ENCODE measurements at regions not wholly inside any gene's neighbourhood (a gene's known extent, or its start where the extent isn't known, plus 50 kb on each side); places are given as distances from the start of the nearest gene placed in this dataset.

- H3K9me3 ChIP-seq (ENCODE audit: insufficient read depth, low read depth, low read length): no peaks in the 10 kb centered on the region
- no peak overlapping the region for H3K9ac ChIP-seq (ENCODE audit: low read depth, low read length)
- H3K36me3 ChIP-seq (ENCODE audit: insufficient read depth, low read length): no peaks in the 10 kb centered on the region
- 100% methylated on average over 1 of the region's 6 CpGs for WGBS
- peaks cover 12% of the 10 kb centered on the region for H3K4me1 ChIP-seq (ENCODE audit: insufficient read depth, low read length)
- H3K27ac ChIP-seq (ENCODE audit: low read depth, low read length): no peak overlapping the region
- H3K4me3 ChIP-seq (ENCODE audit: low read length): no peak overlapping the region
- H3K27me3 ChIP-seq (ENCODE audit: insufficient read depth, low read length): no peaks in the 10 kb centered on the region
Measured at GRCh38 chr10:117928281-117928680, 118.5 kb downstream of the RAB11FIP2 start.

- Histone ChIP-seq H3K36me3 (ENCODE audit: insufficient read depth, low read length) (no peaks in the 10 kb centered on the region), H3K4me3 (ENCODE audit: low read length) (no peak overlapping the region), H3K27ac (ENCODE audit: low read depth, low read length) (no peak overlapping the region), H3K4me1 (ENCODE audit: insufficient read depth, low read length) (peaks cover 12% of the 10 kb centered on the region), H3K9ac (ENCODE audit: low read depth, low read length) (no peak overlapping the region), H3K27me3 (ENCODE audit: insufficient read depth, low read length) (no peaks in the 10 kb centered on the region), H3K9me3 (ENCODE audit: insufficient read depth, low read depth, low read length) (no peaks in the 10 kb centered on the region)
- 94% methylated on average over 6 of the region's 6 CpGs for WGBS
Measured at GRCh38 chr10:117928741-117929140, 118.0 kb downstream of the RAB11FIP2 start.

DNA sequence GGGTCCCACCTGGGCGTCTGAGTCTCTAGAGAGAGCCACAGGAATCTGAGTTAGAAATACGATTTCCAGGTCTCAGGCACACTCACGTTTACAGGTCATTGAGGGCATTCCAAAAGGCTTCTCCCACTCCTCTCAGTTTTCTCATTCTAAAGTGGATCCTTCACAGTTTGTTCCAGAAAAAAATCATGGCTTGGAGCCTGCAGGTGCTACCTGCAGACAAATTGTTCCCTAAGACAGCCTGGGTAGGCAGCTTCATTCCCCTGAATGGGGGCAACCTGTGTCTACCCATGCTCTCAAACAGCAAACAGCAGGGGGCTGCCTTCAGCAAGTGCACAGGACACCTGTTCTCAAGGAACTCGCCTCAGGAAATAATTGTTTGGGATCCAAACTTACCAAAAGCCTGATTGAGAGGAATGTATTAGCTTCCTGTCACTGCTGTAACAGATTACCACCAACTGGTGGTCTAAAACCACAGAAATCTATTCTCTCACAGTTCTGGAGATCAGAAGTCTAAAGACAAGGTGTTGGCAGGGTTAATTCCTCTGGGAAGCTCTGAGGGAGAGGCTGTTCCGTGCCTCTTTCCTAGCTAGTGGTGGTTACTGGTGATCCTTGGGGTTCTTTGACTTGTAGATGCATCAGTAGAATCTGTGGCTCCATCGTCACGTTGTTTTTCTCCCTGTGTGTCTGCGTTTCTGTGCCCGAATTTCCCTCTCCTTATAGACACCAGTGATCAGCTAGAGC, 117.2 kb downstream of the RAB11FIP2 start:
- Histone ChIP-seq H3K4me1 (ENCODE audit: insufficient read depth, low read length) (peaks cover 12% of the 10 kb centered on the region), H3K4me3 (ENCODE audit: low read length) (no peak overlapping the region), H3K9ac (ENCODE audit: low read depth, low read length) (no peak overlapping the region), H3K36me3 (ENCODE audit: insufficient read depth, low read length) (no peaks in the 10 kb centered on the region), H3K27ac (ENCODE audit: low read depth, low read length) (no peak overlapping the region), H3K9me3 (ENCODE audit: insufficient read depth, low read depth, low read length) (no peaks in the 10 kb centered on the region), H3K27me3 (ENCODE audit: insufficient read depth, low read length) (no peaks in the 10 kb centered on the region)
- WGBS: 70% methylated on average over 9 of the region's 9 CpGs

GRCh38 chr10:117931078-117931477, 115.7 kb downstream of the RAB11FIP2 start:
- H3K4me3 ChIP-seq (ENCODE audit: low read length): no peak overlapping the region
- H3K27ac ChIP-seq (ENCODE audit: low read depth, low read length): no peak overlapping the region
- H3K9me3 ChIP-seq (ENCODE audit: insufficient read depth, low read depth, low read length): no peaks in the 10 kb centered on the region
- no peaks in the 10 kb centered on the region for H3K27me3 ChIP-seq (ENCODE audit: insufficient read depth, low read length)
- H3K4me1 ChIP-seq (ENCODE audit: insufficient read depth, low read length): peaks cover 27% of the 10 kb centered on the region
- H3K9ac ChIP-seq (ENCODE audit: low read depth, low read length): no peak overlapping the region
- H3K36me3 ChIP-seq (ENCODE audit: insufficient read depth, low read length): no peaks in the 10 kb centered on the region
- 97% methylated on average over 2 of the region's 2 CpGs for WGBS

GRCh38 chr10:117933036-117933435, 113.7 kb downstream of the RAB11FIP2 start:
- 100% methylated on average over 1 of the region's 3 CpGs for WGBS
- H3K27me3 ChIP-seq (ENCODE audit: insufficient read depth, low read length): no peaks in the 10 kb centered on the region
- H3K36me3 ChIP-seq (ENCODE audit: insufficient read depth, low read length): no peaks in the 10 kb centered on the region
- peaks cover 27% of the 10 kb centered on the region for H3K4me1 ChIP-seq (ENCODE audit: insufficient read depth, low read length)
- no peaks in the 10 kb centered on the region for H3K9me3 ChIP-seq (ENCODE audit: insufficient read depth, low read depth, low read length)
- no peak overlapping the region for H3K4me3 ChIP-seq (ENCODE audit: low read length)
- no peak overlapping the region for H3K27ac ChIP-seq (ENCODE audit: low read depth, low read length)
- no peak overlapping the region for H3K9ac ChIP-seq (ENCODE audit: low read depth, low read length)

DNA sequence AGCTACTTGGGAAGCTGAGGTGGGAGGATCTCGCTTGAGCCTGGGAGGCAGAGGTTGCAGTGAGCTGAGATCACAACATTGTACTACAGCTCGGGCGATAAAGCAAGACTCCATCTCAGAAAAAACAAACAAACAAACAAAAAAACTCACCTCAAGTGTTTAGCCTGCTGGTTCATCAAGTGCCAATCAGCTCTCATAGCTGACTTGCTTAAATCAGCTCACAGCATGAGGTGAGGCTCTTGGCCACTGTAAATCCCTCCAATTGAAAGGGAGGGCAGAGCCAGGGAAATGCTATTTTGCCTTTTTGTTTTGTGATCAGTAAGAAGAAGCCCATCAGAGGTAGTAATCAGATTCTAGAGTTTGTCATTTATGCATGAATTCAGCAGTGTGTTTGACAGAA, 112.3 kb downstream of the RAB11FIP2 start:
- 54% methylated on average over 3 of the region's 3 CpGs for WGBS
- Histone ChIP-seq H3K9ac (ENCODE audit: low read depth, low read length) (no peak overlapping the region), H3K4me3 (ENCODE audit: low read length) (no peak overlapping the region), H3K27ac (ENCODE audit: low read depth, low read length) (no peak overlapping the region), H3K27me3 (ENCODE audit: insufficient read depth, low read length) (no peaks in the 10 kb centered on the region), H3K4me1 (ENCODE audit: insufficient read depth, low read length) (peaks cover 18% of the 10 kb centered on the region), H3K9me3 (ENCODE audit: insufficient read depth, low read depth, low read length) (no peaks in the 10 kb centered on the region), H3K36me3 (ENCODE audit: insufficient read depth, low read length) (no peaks in the 10 kb centered on the region)

DNA sequence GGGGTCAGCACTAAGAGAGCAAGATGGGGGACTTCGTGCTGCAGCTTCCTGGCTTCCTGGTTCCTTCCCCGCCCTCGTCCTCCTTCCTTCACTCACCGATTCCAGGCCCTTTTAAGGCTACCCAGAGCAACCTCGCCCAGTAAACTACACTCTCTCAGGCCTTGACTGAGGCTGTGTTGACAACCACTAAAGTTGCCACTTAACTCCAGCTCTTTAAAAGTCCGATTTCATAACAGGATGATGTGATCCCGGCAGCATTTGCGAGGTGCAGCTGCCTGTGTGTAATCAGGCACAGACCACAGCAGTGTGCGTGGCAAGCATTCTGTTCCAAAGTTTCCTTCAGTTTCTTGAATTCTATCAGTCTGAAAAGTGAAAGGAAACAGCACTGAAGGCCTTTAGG, 110.6 kb downstream of the RAB11FIP2 start:
- no peak overlapping the region for H3K9ac ChIP-seq (ENCODE audit: low read depth, low read length)
- no peaks in the 10 kb centered on the region for H3K27me3 ChIP-seq (ENCODE audit: insufficient read depth, low read length)
- H3K4me1 ChIP-seq (ENCODE audit: insufficient read depth, low read length): peaks cover 14% of the 10 kb centered on the region
- no peaks in the 10 kb centered on the region for H3K36me3 ChIP-seq (ENCODE audit: insufficient read depth, low read length)
- no peak overlapping the region for H3K27ac ChIP-seq (ENCODE audit: low read depth, low read length)
- no peaks in the 10 kb centered on the region for H3K9me3 ChIP-seq (ENCODE audit: insufficient read depth, low read depth, low read length)
- no peak overlapping the region for H3K4me3 ChIP-seq (ENCODE audit: low read length)
- 84% methylated on average over 9 of the region's 9 CpGs for WGBS

DNA sequence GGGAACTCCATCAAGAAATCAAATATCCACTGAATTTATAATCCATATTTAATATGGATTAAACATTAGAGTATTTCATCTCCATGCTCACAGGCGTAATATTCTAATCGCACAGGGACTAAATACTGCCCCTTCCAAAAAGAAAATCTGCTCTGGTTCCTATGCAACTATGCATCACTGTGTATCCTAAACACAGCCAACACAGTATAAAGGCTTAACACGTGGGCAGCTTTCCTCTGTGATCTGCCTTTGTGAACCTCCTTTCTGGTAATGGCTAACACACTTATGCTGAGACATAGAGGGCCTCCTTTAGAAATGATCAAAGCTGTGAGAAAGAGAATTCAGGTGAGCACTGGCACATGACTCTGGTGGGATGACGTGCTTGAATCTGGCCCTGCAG, 110.2 kb downstream of the RAB11FIP2 start:
- Histone ChIP-seq H3K4me3 (ENCODE audit: low read length) (no peak overlapping the region), H3K4me1 (ENCODE audit: insufficient read depth, low read length) (peaks cover 14% of the 10 kb centered on the region), H3K9ac (ENCODE audit: low read depth, low read length) (no peak overlapping the region), H3K27ac (ENCODE audit: low read depth, low read length) (no peak overlapping the region), H3K9me3 (ENCODE audit: insufficient read depth, low read depth, low read length) (no peaks in the 10 kb centered on the region), H3K36me3 (ENCODE audit: insufficient read depth, low read length) (no peaks in the 10 kb centered on the region), H3K27me3 (ENCODE audit: insufficient read depth, low read length) (no peaks in the 10 kb centered on the region)
- WGBS: 89% methylated on average over 4 of the region's 4 CpGs

DNA sequence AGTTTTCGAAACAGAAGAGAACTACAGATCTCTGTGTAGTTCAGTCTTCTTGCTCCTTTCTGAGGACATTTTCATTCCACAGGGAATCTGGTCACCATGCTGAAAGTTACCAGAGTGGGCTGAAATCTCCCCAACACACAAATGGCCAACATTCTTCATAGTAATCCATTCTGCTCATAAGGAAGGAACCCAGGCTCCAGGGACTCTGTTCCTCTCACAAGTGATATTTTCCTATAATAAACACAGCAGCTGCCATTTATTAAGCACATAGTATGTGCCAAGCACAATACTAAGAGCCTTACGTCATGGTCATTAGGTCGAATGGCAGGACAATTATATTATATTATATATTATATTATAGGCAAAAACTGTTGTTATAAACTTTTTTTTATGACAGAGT, 109.8 kb downstream of the RAB11FIP2 start:
- peaks cover 14% of the 10 kb centered on the region for H3K4me1 ChIP-seq (ENCODE audit: insufficient read depth, low read length)
- H3K27me3 ChIP-seq (ENCODE audit: insufficient read depth, low read length): no peaks in the 10 kb centered on the region
- WGBS: 97% methylated on average over 1 of the region's 3 CpGs
- no peaks in the 10 kb centered on the region for H3K36me3 ChIP-seq (ENCODE audit: insufficient read depth, low read length)
- no peak overlapping the region for H3K4me3 ChIP-seq (ENCODE audit: low read length)
- no peaks in the 10 kb centered on the region for H3K9me3 ChIP-seq (ENCODE audit: insufficient read depth, low read depth, low read length)
- H3K27ac ChIP-seq (ENCODE audit: low read depth, low read length): no peak overlapping the region
- H3K9ac ChIP-seq (ENCODE audit: low read depth, low read length): no peak overlapping the region

DNA sequence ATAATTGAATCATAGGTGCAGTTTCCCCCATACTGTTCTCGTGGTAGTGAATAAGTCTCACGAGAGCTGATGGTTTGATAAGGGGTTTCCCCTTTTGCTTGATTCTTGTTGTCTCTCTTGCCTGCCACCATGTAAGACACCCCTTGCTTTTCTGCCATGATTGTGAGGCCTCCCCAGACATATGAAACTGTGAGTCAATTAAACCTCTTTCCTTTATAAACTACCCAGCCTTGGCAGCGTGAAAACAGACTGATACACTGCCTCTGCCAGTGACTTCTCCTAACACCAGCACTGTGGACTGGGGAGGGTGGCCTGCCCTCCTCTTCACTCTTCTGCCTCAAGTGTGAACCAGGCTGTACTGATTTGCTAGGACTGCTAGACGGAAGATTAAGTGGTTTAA, 108.6 kb downstream of the RAB11FIP2 start:
- H3K4me1 ChIP-seq (ENCODE audit: insufficient read depth, low read length): peaks cover 14% of the 10 kb centered on the region
- H3K9me3 ChIP-seq (ENCODE audit: insufficient read depth, low read depth, low read length): no peaks in the 10 kb centered on the region
- no peaks in the 10 kb centered on the region for H3K36me3 ChIP-seq (ENCODE audit: insufficient read depth, low read length)
- H3K27ac ChIP-seq (ENCODE audit: low read depth, low read length): no peak overlapping the region
- 93% methylated on average over 4 of the region's 4 CpGs for WGBS
- no peak overlapping the region for H3K4me3 ChIP-seq (ENCODE audit: low read length)
- H3K27me3 ChIP-seq (ENCODE audit: insufficient read depth, low read length): no peaks in the 10 kb centered on the region
- no peak overlapping the region for H3K9ac ChIP-seq (ENCODE audit: low read depth, low read length)

DNA sequence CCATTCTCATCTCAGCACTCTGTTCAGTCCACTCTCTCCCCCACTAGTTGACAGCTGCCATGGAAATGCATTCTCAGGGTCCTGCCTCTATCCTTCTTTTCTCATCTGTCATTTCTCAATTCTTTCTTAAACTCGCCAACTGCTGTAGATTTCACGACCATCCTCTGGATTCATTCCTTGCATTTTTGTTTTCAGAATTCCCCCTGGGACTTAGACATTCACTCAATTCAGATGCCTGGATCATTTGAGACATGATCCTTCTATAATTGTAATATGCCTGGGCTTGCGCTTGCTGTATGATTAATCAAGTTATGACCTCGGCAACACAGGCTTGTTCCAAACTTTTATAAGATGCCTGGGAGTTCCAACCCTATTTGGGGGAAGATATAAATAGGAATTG, 104.5 kb downstream of the RAB11FIP2 start:
- 95% methylated on average over 4 of the region's 4 CpGs for WGBS
- Histone ChIP-seq H3K27ac (ENCODE audit: low read depth, low read length) (no peak overlapping the region), H3K36me3 (ENCODE audit: insufficient read depth, low read length) (no peaks in the 10 kb centered on the region), H3K4me3 (ENCODE audit: low read length) (no peak overlapping the region), H3K9ac (ENCODE audit: low read depth, low read length) (no peak overlapping the region), H3K4me1 (ENCODE audit: insufficient read depth, low read length) (no peaks in the 10 kb centered on the region), H3K9me3 (ENCODE audit: insufficient read depth, low read depth, low read length) (peaks cover 3% of the 10 kb centered on the region; the same call in 1 of the 2 replicates), H3K27me3 (ENCODE audit: insufficient read depth, low read length) (no peaks in the 10 kb centered on the region)

All from HUES64 (cell line).